ENCODE measurements at regions not wholly inside any gene's neighbourhood (a gene's known extent, or its start where the extent isn't known, plus 50 kb on each side); places are given as distances from the start of the nearest gene placed in this dataset.

- TF ChIP-seq CTCF (conservative IDR thresholded peaks at IDR 0.05 in 1 of 2, IDR thresholded peaks at IDR 0.05 in 1 of 2; ENCODE audit: low read depth in 1 of 2, low read length in 2 of 2) (no peak), EZH2 (IDR thresholded peaks at IDR 0.05; ENCODE audit: low read length, missing control alignments) (no peak)
These were observed 330.6 kb upstream of the EPHA6 start for GRCh38 chr3:96483781-96484180.
